OCI-LY3 (cell line): ENCODE measurements at regions not wholly inside any gene's neighbourhood (a gene's known extent, or its start where the extent isn't known, plus 50 kb on each side); places are given as distances from the start of the nearest gene placed in this dataset.

Source experiments
- H2AFZ ChIP-seq: fragments of 200-600, 300-600 bp; shearing (Covaris generic); 2 replicates; pipeline ENCODE4 v1.6.0; 2014; ENCODE audit warnings: antibody characterized with exemption, low read depth, low read length
- H3K27ac ChIP-seq: fragments of 200-600, 300-600 bp; sonication (generic); 2 replicates; pipeline ENCODE4 v1.5.1; 2014; ENCODE audit warnings: mild to moderate bottlenecking, low read length, moderate library complexity, mixed read lengths
- H3K27me3 ChIP-seq: fragments of 200-600, 300-600 bp; sonication (generic); 2 replicates; pipeline ENCODE4 v1.6.1; 2014; ENCODE audit warnings: low read depth, low read length, mixed read lengths
- H3K36me3 ChIP-seq: fragments of 200-600, 300-600 bp; sonication (generic); replicated peaks from 2 replicates; pipeline ENCODE3; 2014; ENCODE audit warnings: low read depth, low read length, mixed read lengths
- H3K4me1 ChIP-seq: fragments of 300-600, 200-600 bp; sonication (generic); 2 replicates; pipeline ENCODE4 v1.6.1; 2014; ENCODE audit warnings: low read length, mixed read lengths
- H3K4me2 ChIP-seq: fragments of 200-600, 300-600 bp; sonication (generic); 2 replicates; pipeline ENCODE4 v1.6.1; 2014; ENCODE audit warnings: low read length, mixed read lengths
- H3K4me3 ChIP-seq: fragments of 300-600, 200-600 bp; sonication (generic); 2 replicates; pipeline ENCODE4 v1.5.1; 2014; ENCODE audit warnings: antibody characterized with exemption, mild to moderate bottlenecking, low read length, moderate library complexity
- H3K79me2 ChIP-seq: fragments of 300-600, 200-600 bp; shearing (Covaris generic); 2 replicates; pipeline ENCODE4 v1.6.1; 2014; ENCODE audit warnings: mild to moderate bottlenecking, low read length, mixed read lengths
- H3K9ac ChIP-seq: fragments of 300-600, 200-600 bp; shearing (Covaris generic); 2 replicates; pipeline ENCODE4 v1.6.0; 2014; ENCODE audit warnings: mild to moderate bottlenecking, low read length, moderate library complexity
- H3K9me3 ChIP-seq: fragments of 200-600, 300-600 bp; shearing (Covaris generic); 2 replicates; pipeline ENCODE4 v1.6.1; 2014; ENCODE audit warnings: low read length, mixed read lengths; ENCODE audit not compliant: insufficient read depth
- H4K20me1 ChIP-seq: fragments of 200-600, 300-600 bp; sonication (generic); 2 replicates; pipeline ENCODE4 v1.6.1; 2016; ENCODE audit warnings: low read length, mixed read lengths; ENCODE audit not compliant: insufficient read depth
- EZH2phosphoT487 ChIP-seq: fragments of 200-600 bp; shearing (Covaris generic); IDR thresholded peaks from 2 replicates; pipeline ENCODE4 v1.6.1; 2018; ENCODE audit warnings: antibody characterized with exemption, mixed run types, low read depth
- TF ChIP-seq, protein P1 (sequence below): fragments of 200-600, 300-600 bp; sonication (generic); IDR thresholded peaks from 2 replicates; pipeline ENCODE4 v1.5.1; 2014; ENCODE audit warnings: antibody characterized with exemption, low read length, low read depth

DNA sequence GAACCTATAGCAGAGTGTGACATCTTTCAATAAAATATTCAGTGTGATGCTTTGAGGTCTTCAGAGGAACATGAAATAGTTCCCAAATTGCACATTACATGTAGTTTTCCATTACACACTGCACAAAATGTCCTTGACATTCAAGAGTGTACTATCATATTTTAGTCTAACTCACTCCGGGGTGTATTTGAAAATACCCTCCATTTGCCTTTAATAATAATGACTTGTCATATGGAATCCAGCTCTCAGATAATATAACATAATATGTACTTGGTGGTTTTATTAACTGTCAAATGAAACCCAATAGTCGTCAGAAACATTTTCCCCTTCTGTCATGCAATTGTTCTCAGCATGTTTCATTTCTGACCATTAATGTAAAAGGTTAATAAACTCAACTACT, 176.7 kb upstream of the CDH19 start:
- no peak overlapping the region for H2AFZ ChIP-seq
- H3K36me3 ChIP-seq = no peaks in the 10 kb centered on the region
- H3K4me2 ChIP-seq = no peak overlapping the region
- peaks cover 4% of the 10 kb centered on the region; the same call in 1 of the 2 replicates for H3K4me1 ChIP-seq
- H3K9me3 ChIP-seq = no peaks in the 10 kb centered on the region
- no peaks in the 10 kb centered on the region for H4K20me1 ChIP-seq
- TF ChIP-seq EZH2phosphoT487 = no peak
- TF ChIP-seq, protein P1, sequence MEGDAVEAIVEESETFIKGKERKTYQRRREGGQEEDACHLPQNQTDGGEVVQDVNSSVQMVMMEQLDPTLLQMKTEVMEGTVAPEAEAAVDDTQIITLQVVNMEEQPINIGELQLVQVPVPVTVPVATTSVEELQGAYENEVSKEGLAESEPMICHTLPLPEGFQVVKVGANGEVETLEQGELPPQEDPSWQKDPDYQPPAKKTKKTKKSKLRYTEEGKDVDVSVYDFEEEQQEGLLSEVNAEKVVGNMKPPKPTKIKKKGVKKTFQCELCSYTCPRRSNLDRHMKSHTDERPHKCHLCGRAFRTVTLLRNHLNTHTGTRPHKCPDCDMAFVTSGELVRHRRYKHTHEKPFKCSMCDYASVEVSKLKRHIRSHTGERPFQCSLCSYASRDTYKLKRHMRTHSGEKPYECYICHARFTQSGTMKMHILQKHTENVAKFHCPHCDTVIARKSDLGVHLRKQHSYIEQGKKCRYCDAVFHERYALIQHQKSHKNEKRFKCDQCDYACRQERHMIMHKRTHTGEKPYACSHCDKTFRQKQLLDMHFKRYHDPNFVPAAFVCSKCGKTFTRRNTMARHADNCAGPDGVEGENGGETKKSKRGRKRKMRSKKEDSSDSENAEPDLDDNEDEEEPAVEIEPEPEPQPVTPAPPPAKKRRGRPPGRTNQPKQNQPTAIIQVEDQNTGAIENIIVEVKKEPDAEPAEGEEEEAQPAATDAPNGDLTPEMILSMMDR = no peak
- no peak overlapping the region for H3K9ac ChIP-seq
- no peak overlapping the region for H3K27ac ChIP-seq
- no peaks in the 10 kb centered on the region for H3K79me2 ChIP-seq
- no peaks in the 10 kb centered on the region for H3K27me3 ChIP-seq
- H3K4me3 ChIP-seq = no peak overlapping the region

DNA sequence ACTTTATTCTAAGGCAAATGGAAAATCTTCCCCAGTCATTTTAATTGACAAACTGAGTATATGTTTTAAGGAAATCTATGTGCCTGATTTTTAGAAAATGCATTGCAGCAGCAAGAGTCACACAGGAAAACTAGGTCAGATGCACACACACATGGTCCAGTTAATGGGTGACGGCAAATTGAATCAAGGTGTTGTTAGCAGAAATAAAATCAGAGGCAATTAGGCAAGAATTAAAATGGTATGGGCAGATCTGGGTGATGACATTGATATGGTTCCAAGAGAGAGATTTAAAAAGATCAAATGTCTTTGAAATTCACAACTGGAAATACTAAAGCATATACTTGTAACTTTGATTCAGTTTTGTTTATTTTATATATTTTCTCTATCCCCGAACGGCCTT, 174.2 kb upstream of the CDH19 start:
- Histone ChIP-seq H3K79me2 (no peaks in the 10 kb centered on the region), H4K20me1 (no peaks in the 10 kb centered on the region), H3K27me3 (no peaks in the 10 kb centered on the region), H3K36me3 (no peaks in the 10 kb centered on the region), H3K9ac (no peak overlapping the region), H2AFZ (no peak overlapping the region), H3K9me3 (no peaks in the 10 kb centered on the region), H3K4me2 (no peak overlapping the region), H3K27ac (no peak overlapping the region), H3K4me3 (no peak overlapping the region), H3K4me1 (no peaks in the 10 kb centered on the region)
- TF ChIP-seq EZH2phosphoT487 = no peak
- TF ChIP-seq, protein P1 = no peak

DNA sequence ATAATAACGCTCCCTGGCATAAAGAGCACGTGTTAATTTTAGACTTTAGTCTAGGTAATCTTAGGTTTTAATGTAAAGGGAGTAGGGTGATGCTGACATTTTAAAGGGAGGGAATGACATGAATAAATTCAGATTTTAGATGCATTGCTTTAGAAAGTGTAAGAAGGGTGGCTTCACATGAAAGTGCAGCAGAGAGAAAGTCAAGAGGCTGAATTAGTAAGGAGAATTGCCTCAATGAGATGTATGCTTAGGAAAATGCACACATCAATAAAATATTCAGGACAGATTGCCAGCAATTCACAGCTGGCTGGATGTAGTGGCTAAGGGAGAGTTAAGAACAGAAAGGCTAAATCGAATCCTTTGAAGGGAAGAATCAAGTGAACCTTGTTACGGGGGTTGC, 165.5 kb upstream of the CDH19 start:
- TF ChIP-seq, protein P1 = no peak
- no peak for TF ChIP-seq EZH2phosphoT487
- Histone ChIP-seq H3K9ac (no peak overlapping the region), H3K4me1 (no peaks in the 10 kb centered on the region), H3K9me3 (no peaks in the 10 kb centered on the region), H3K27me3 (no peaks in the 10 kb centered on the region), H3K4me2 (no peak overlapping the region), H4K20me1 (no peaks in the 10 kb centered on the region), H3K4me3 (no peak overlapping the region), H3K79me2 (no peaks in the 10 kb centered on the region), H3K27ac (no peak overlapping the region), H3K36me3 (no peaks in the 10 kb centered on the region), H2AFZ (no peak overlapping the region)

DNA sequence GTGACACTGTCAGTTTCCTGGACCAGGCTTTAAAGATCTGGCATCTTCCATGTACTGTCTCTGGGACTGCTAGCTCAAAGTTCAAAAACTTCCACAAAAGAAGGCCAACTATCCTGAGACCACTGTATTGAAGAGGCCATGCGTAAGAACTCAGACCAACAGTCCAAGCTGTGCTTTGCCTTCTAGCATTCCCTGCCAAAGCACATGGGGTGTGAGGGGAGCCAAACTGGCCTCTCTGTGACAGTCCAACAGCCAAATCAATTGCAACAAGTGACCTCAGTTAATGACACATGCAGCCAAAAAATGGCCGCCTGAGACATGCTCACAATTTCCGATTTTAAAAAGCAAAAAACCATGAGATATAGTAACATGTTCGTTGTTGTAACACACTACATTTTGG, 160.3 kb upstream of the CDH19 start:
- Histone ChIP-seq H3K4me3 (no peak overlapping the region), H3K79me2 (no peaks in the 10 kb centered on the region), H3K27me3 (no peaks in the 10 kb centered on the region), H3K27ac (no peak overlapping the region), H3K4me2 (no peak overlapping the region), H3K36me3 (no peaks in the 10 kb centered on the region), H3K9ac (no peak overlapping the region), H2AFZ (no peak overlapping the region), H4K20me1 (no peaks in the 10 kb centered on the region), H3K9me3 (no peaks in the 10 kb centered on the region), H3K4me1 (no peaks in the 10 kb centered on the region)
- TF ChIP-seq, protein P1 = no peak
- TF ChIP-seq EZH2phosphoT487 = no peak
